ENCODE measurements at regions not wholly inside any gene's neighbourhood (a gene's known extent, or its start where the extent isn't known, plus 50 kb on each side); places are given as distances from the start of the nearest gene placed in this dataset.
"Not testable (repeated sequence)": the region's sequence is repeated elsewhere in the genome, so short reads cannot be mapped to it uniquely, and the experiment has no call there.

- intact Hi-C loops (cut with micrococcal nuclease) = no loop called here
Observed at GRCh38 chr18:1657876-1658275, 753.2 kb downstream of the ADCYAP1 start.

GRCh38 chr18:1658908-1659566, 754.4 kb downstream of the ADCYAP1 start:
- intact Hi-C loops (cut with micrococcal nuclease) = no loop called here

GRCh38 chr18:1663879-1664705, 759.4 kb downstream of the ADCYAP1 start:
- intact Hi-C loops (cut with micrococcal nuclease) = no loop called here

GRCh38 chr18:1665079-1665478, 760.4 kb downstream of the ADCYAP1 start:
- intact Hi-C loops (cut with micrococcal nuclease) = no loop called here

GRCh38 chr18:1668279-1668678, 763.6 kb downstream of the ADCYAP1 start:
- intact Hi-C loops (cut with micrococcal nuclease) = no loop called here

- intact Hi-C loops (cut with micrococcal nuclease) = not testable (repeated sequence)
Observed at GRCh38 chr18:1671710-1672109, 767.0 kb downstream of the ADCYAP1 start.

GRCh38 chr18:1676387-1676786, 771.7 kb downstream of the ADCYAP1 start:
- intact Hi-C loops (cut with micrococcal nuclease) = no loop called here

GRCh38 chr18:1680108-1680507, 775.4 kb downstream of the ADCYAP1 start:
- intact Hi-C loops (cut with micrococcal nuclease) = no loop called here

GRCh38 chr18:1691863-1692262, 787.2 kb downstream of the ADCYAP1 start:
- intact Hi-C loops (cut with micrococcal nuclease) = no loop called here

GRCh38 chr18:1708006-1708405, 803.3 kb downstream of the ADCYAP1 start:
- intact Hi-C loops (cut with micrococcal nuclease) = no loop called here

GRCh38 chr18:1710114-1710513, 805.4 kb downstream of the ADCYAP1 start:
- intact Hi-C loops (cut with micrococcal nuclease) = no loop called here

- intact Hi-C loops (cut with micrococcal nuclease) = no loop called here
Observed at GRCh38 chr18:1732143-1732542, 827.5 kb downstream of the ADCYAP1 start.

- intact Hi-C loops (cut with micrococcal nuclease) = no loop called here
Observed at GRCh38 chr18:1746131-1746530, 825.2 kb downstream of the METTL4 start.

- intact Hi-C loops (cut with micrococcal nuclease) = no loop called here
Observed at GRCh38 chr18:1751249-1751648, 820.1 kb downstream of the METTL4 start.

- intact Hi-C loops (cut with micrococcal nuclease) = no loop called here
Observed at GRCh38 chr18:1760901-1761300, 810.4 kb downstream of the METTL4 start.

GRCh38 chr18:1774261-1774660, 797.0 kb downstream of the METTL4 start:
- intact Hi-C loops (cut with micrococcal nuclease) = no loop called here

GRCh38 chr18:1777843-1778242, 793.5 kb downstream of the METTL4 start:
- intact Hi-C loops (cut with micrococcal nuclease) = no loop called here

GRCh38 chr18:1778496-1779178, 792.7 kb downstream of the METTL4 start:
- intact Hi-C loops (cut with micrococcal nuclease) = no loop called here

GRCh38 chr18:1779587-1779986, 791.7 kb downstream of the METTL4 start:
- intact Hi-C loops (cut with micrococcal nuclease) = no loop called here

GRCh38 chr18:1784113-1784512, 787.2 kb downstream of the METTL4 start:
- intact Hi-C loops (cut with micrococcal nuclease) = no loop called here

- intact Hi-C loops (cut with micrococcal nuclease) = not testable (repeated sequence)
Observed at GRCh38 chr18:1785980-1786379, 785.3 kb downstream of the METTL4 start.

- intact Hi-C loops (cut with micrococcal nuclease) = no loop called here
Observed at GRCh38 chr18:1796636-1797035, 774.7 kb downstream of the METTL4 start.
